GM12874 (cell line): ENCODE measurements at regions not wholly inside any gene's neighbourhood (a gene's known extent, or its start where the extent isn't known, plus 50 kb on each side); places are given as distances from the start of the nearest gene placed in this dataset.
A peak's percentile ranks its signal among the peaks of the same experiment; 100 is the strongest.

Source experiments
- TF ChIP-seq, protein P1 (sequence below): IDR thresholded peaks from 2 replicates; pipeline ENCODE4 v1.5.1; 2011; ENCODE audit warnings: low read depth, mild to moderate bottlenecking, control low read depth, low read length, moderate library complexity; ENCODE audit not compliant: insufficient read depth

DNA sequence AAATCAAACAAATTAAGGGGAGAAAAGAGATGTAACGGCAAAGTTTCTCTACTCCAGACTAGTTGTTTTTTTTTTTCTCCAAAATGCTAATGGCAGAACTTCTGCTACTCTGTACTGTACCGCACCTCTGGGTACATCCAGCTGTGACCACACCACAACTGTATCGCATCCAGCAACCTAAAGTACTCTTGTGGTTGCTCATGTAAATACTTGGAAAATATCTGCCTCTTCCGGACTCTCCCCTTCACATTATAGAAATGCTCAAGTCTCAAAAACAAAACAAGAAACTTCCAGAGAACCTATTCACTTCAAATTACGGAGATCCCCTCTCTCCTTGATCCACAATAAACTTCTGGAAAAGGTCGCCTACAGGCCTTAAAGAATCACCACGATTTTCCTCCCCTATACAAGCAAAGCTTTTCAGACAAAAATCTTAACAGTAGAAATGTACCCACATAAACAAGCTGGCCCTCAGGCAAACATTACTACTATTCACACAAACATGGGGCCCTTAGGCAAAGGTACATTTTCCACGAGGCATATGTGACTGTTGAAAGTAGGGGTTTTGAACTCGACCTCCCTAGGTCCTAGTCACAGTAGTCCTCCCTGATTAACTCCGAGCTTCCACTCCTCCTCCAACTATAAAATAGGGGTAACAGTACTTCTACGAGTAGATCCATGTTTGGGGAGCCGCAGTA is 222.9 kb upstream of the MKLN1 start:
- TF ChIP-seq, protein P1, sequence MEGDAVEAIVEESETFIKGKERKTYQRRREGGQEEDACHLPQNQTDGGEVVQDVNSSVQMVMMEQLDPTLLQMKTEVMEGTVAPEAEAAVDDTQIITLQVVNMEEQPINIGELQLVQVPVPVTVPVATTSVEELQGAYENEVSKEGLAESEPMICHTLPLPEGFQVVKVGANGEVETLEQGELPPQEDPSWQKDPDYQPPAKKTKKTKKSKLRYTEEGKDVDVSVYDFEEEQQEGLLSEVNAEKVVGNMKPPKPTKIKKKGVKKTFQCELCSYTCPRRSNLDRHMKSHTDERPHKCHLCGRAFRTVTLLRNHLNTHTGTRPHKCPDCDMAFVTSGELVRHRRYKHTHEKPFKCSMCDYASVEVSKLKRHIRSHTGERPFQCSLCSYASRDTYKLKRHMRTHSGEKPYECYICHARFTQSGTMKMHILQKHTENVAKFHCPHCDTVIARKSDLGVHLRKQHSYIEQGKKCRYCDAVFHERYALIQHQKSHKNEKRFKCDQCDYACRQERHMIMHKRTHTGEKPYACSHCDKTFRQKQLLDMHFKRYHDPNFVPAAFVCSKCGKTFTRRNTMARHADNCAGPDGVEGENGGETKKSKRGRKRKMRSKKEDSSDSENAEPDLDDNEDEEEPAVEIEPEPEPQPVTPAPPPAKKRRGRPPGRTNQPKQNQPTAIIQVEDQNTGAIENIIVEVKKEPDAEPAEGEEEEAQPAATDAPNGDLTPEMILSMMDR, result no peak

DNA sequence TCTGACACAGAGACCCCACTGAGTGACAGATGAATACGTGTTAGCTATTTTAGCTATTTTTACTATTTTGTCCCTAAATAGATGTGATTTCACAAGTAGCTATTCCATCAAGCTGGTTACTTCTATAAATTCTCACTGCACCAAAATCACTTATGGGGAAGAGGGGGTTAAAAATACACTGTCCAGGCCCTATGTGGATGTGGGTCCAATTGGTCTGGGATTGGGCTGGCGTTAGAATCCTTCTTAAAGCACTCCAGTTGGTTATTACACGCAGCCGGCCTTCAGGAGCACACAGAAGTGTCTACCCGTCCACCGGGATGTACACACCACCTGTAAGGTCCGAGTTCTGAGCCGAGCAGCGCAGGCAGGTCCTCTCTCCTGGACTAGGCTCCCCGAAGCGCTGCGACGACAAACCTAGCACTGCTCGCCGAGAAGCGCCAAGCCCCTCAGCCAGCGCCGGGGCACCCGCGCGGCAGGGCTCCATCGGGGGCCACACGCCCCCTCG is 222.3 kb upstream of the MKLN1 start:
- TF ChIP-seq, protein P1, result no peak

DNA sequence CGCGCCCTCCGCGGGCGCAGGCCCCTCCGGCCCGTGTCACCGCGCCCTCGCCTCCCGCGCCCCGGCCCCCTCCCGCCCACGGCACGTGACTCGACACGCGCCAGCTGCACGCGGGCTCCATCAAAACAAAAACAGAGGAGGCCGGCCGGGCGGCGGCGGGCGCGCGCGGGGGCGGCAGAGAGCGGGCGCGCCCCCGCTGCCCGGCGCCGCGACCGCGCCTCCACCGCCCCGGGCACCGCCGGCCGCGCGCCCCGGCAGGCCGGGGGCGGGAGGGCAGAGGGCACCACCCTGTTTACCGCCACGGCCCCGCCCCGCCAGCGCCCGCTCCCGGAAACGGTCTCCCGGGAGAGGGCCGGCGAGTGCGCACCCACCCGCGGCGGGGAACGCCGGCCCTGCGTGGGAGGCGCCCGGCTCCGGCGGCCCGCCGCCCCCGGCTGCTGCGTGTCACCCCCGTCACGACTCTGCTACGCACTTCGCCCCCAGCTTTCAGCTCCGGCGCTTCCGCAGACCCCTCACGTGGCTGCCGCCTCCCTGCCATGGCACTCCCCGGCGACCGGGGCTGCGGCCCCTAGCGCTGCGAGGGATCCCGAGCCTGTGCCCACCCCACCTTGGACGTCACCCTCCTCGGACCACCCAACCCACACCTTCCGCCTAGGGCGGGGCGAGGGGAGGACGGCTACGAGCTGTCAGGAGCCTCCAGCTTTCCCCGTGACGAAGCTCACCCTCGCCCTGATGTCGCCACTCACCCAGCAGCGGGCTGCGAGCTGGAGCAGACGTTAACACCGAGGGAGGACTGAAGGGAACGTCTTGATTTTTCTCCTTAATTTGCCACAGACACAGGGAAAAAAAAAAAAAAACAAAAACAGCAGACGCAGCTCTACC is 221.6 kb upstream of the MKLN1 start:
- TF ChIP-seq, protein P1, result no peak

DNA sequence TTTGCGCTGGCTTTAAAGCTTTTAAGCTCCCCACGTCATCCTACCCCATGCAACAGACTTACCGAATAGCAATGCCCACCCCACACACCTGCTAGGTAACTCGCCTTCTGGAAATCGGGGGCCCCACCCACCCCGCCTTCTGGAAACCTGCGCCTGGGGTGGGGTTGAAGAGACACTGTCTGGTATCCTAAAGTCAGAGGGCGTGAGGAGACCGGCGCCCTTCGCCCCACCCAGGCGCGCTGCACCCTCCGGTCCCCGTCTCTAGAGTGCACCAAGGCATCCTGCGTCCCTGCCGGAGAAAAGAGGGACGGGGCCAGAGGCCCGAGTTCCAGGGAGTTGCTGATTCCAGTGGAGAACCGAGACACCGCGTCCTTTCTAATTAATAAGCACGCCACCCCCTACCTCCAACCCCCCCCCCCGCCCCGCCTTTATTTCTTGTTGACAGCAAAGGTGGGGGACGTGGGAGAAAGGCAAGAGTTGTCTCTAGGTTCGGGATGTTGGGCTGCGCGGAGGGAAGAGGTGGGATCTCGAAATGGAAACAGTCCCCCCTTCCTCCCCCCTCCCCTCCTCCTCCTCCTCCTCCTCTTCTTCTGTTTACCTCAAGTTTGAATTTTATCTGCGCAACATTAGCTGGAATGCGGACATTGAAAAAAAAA is 220.9 kb upstream of the MKLN1 start:
- TF ChIP-seq, protein P1, result no peak

DNA sequence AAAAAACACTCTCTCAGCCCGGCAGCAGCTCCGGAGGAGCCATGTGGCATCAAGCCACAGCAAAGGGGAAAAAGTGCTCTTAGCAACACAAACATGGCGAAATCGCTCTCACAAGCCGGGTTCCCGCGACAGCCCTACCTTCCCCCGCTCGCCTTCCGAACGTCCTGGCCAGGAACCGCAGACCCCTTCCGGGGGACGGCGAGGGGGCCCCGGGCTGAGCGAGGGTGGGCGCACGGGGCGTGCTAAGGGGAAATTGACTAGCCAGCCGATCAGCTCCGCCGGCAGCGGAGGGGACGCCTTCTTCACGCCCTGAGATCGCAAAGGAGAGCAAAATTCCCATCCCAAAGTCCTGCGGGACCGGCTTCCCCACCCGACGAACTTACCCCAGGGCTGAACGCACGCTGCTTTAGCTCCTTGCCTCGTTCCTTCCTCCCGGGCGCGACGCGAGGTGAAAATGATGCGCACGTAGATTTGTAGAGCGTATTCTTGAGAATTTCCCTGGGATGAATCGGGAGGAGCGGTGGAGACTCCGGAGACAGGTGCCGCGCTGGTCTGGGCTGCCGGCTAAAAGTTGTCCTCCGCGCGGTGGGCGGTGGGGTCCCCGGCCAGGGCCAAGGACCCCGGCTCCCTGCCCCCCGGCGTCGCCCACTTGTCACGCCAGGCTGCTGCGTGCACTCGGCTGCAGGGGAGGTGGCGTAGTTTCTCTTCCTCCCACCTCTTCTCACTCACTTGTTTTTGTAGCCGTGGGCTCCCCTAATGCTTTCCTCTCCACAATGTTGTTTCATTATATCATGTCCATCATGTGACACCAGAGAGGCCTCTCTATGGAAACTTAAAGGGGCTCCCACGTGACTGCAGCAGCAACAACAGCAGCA is 220.1 kb upstream of the MKLN1 start:
- TF ChIP-seq, protein P1, result 0 out of 2 replicates have a peak, but pooled peaks have one; percentile 2

DNA sequence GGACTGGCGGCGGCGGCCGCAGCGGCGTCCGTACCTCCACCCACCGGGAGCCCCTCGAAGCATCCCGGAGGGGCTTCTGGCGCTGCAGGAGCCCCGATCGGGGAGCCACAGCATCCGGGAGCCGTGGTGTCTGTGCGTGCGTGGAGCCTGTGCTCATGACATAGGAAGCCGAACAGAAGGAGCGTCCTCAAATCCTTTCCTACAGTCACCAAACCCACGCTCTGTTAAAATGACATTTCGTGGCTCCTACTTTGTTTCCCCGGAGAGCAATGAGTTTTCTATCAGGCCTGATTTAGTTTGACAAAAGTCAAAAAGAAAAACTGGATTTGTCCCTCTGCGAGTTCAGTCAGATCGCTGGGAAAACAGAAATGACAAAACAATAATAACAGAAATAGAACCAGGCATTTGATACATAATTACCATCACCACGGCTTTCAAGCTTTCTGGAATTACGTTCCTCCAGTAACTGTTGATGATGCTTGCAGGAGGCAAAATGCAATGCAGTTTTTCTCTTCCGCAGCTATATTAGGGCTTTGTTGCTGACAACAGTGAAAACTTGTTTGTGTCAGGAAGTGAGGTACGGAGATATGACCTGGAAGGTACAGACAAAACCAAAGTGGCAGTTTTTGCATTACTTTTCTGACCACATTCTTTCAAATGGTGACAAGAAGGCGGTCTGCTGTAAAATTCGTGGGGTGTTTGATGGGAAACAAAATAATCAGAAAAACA is 219.3 kb upstream of the MKLN1 start:
- TF ChIP-seq, protein P1, result no peak
